K562 (cell line): ENCODE measurements at regions not wholly inside any gene's neighbourhood (a gene's known extent, or its start where the extent isn't known, plus 50 kb on each side); places are given as distances from the start of the nearest gene placed in this dataset.

ENCODE experiments used
- ATAC-seq: fragments of 200-7000 bp; cut with Tn5 transposase; 3 replicates; pipeline ENCODE4 v1.9.1; 2020; ENCODE audit warnings: moderate library complexity
- BruUV-seq: library from RNA; stranded (reverse); fragments of 400-500 nt; replicated peaks from 2 replicates; lab custom pipeline; 2021; lab: Mats Ljungman, UMichigan
- CTCF ChIA-PET: fragments of 300-600 bp; formaldehyde crosslinking; extraction: SDS; loops from one replicate; lab custom pipeline; 2021; ENCODE audit warnings: low intra/inter-chr PET ratio; lab: Yijun Ruan, JAX
- POLR2A ChIA-PET: fragments of 300-600, 350-650 bp; sonication (Branson Sonifier 250); formaldehyde crosslinking; extraction: SDS; loops from one replicate; lab custom pipeline; 2021; ENCODE audit warnings: antibody characterized with exemption, inconsistent platforms; lab: Yijun Ruan, JAX
- DNase-seq, 4 experiments: peaks; one replicate each; pipeline versions ENCODE4 v3.0.0 to v3.0.0-alpha.2; 2011 to 2018; ENCODE audit warnings: low spot score in 3 of 4, mixed read lengths in 3 of 4; ENCODE audit errors: extremely low read depth in 1 of 4
- FAIRE-seq: peaks from 2 replicates; lab custom pipeline; 2011; peaks lifted over from hg19 to GRCh38; lab: Jason Lieb, UNC
- H2AFZ ChIP-seq: 2 replicates; pipeline ENCODE4 v1.6.0; 2011; ENCODE audit warnings: low read depth, low read length, control low read depth, inconsistent platforms
- H3K27ac ChIP-seq: fragments of 200-600 bp; 3 replicates; pipeline ENCODE4 v1.8.0; 2011; ENCODE audit warnings: low read depth, mild to moderate bottlenecking, control low read depth, inconsistent platforms, low read length, moderate library complexity, mixed read lengths; ENCODE audit errors: extremely low read depth
- H3K27me3 ChIP-seq, 2 experiments: fragments of 300-600 bp in 1 of 2; 2 replicates in 1 of 2; 3 replicates in 1 of 2; pipeline versions ENCODE4 v1.6.0 to v1.8.0; 2011; ENCODE audit warnings: inconsistent platforms in 2 of 2, low read length in 2 of 2, mild to moderate bottlenecking in 1 of 2, mixed read lengths in 1 of 2, moderate library complexity in 1 of 2; ENCODE audit not compliant: control insufficient read depth in 2 of 2, insufficient read depth in 2 of 2
- H3K36me3 ChIP-seq: fragments of 300-600 bp; 3 replicates; pipeline ENCODE4 v1.8.0; 2011; ENCODE audit warnings: mild to moderate bottlenecking, low read length, inconsistent platforms; ENCODE audit not compliant: control insufficient read depth, insufficient read depth
- H3K4me1 ChIP-seq, 2 experiments: fragments of 200-600 bp in 1 of 2; replicated peaks in 1 of 2; 2 replicates in 1 of 2; 3 replicates in 1 of 2; pipeline versions ENCODE4 v1.5.1 to v1.8.0; 2011; ENCODE audit warnings: inconsistent platforms in 2 of 2, low read length in 2 of 2, mild to moderate bottlenecking in 1 of 2, mixed read lengths in 1 of 2, moderate library complexity in 1 of 2; ENCODE audit not compliant: control insufficient read depth in 2 of 2, insufficient read depth in 2 of 2
- H3K4me2 ChIP-seq: 2 replicates; pipeline ENCODE4 v1.6.1; 2011; ENCODE audit warnings: low read length, control low read depth, inconsistent platforms, mixed read lengths; ENCODE audit not compliant: insufficient read depth
- H3K4me3 ChIP-seq: fragments of 200-600 bp; sonication (generic), shearing (Covaris generic); 2 replicates; pipeline ENCODE4 v1.5.1; 2016; ENCODE audit warnings: control low read depth, inconsistent platforms
- H3K79me2 ChIP-seq: fragments of 200-600 bp; 3 replicates; pipeline ENCODE4 v1.8.0; 2011; ENCODE audit warnings: low read length, inconsistent platforms; ENCODE audit not compliant: control insufficient read depth, insufficient read depth
- H3K9ac ChIP-seq, 2 experiments: 2 replicates each; pipeline versions ENCODE4 v1.6.0 to v1.6.1; 2011; ENCODE audit warnings: low read depth in 2 of 2, low read length in 2 of 2, control low read depth in 1 of 2, inconsistent platforms in 1 of 2, mild to moderate bottlenecking in 1 of 2, mixed read lengths in 1 of 2; ENCODE audit not compliant: insufficient read depth in 1 of 2
- H3K9me1 ChIP-seq: one replicate; pipeline ENCODE4 v1.6.0; 2011; ENCODE audit warnings: inconsistent platforms, mild to moderate bottlenecking, low read length, moderate library complexity; ENCODE audit not compliant: control insufficient read depth, insufficient read depth
- H3K9me3 ChIP-seq: replicated peaks from 2 replicates; pipeline ENCODE4 v1.5.1; 2011; ENCODE audit warnings: low read depth, low read length, inconsistent platforms; ENCODE audit not compliant: control insufficient read depth, insufficient read depth
- H4K20me1 ChIP-seq: replicated peaks from 2 replicates; pipeline ENCODE4 v1.6.1; 2011; ENCODE audit warnings: low read length, inconsistent platforms, mixed read lengths; ENCODE audit not compliant: control insufficient read depth, insufficient read depth
- ARID2 ChIP-seq: fragments of 450-650 bp; IDR thresholded peaks from 2 replicates; pipeline ENCODE4 v1.6.1; 2017; ENCODE audit warnings: antibody characterized with exemption, mild to moderate bottlenecking
- LARP7 ChIP-seq: fragments of 450-650 bp; IDR thresholded peaks from 2 replicates; pipeline ENCODE4 v1.6.1; 2016
- MED1 ChIP-seq: sonication (generic); formaldehyde crosslinking; IDR thresholded peaks from 2 replicates; pipeline ENCODE4 v1.8.1; 2023; ENCODE audit warnings: missing genetic modification reagents, borderline replicate concordance
- PRMT5 ChIP-seq: sonication (generic); formaldehyde crosslinking; IDR thresholded peaks from 2 replicates; pipeline ENCODE4 v1.5.0; 2020; ENCODE audit warnings: missing genetic modification reagents
- SNRNP70 ChIP-seq: fragments of 200-400 bp; formaldehyde crosslinking; optimal IDR thresholded peaks from 2 replicates; pipeline ENCODE3; 2017; ENCODE audit warnings: low read depth, low read length
- THRAP3 ChIP-seq: fragments of 450-650 bp; IDR thresholded peaks from 2 replicates; pipeline ENCODE4 v1.6.1; 2016; ENCODE audit warnings: mild to moderate bottlenecking, inconsistent platforms, borderline replicate concordance
- ZBTB43 ChIP-seq: sonication (generic); formaldehyde crosslinking; IDR thresholded peaks from 2 replicates; pipeline ENCODE4 v1.8.0; 2023; ENCODE audit warnings: mild to moderate bottlenecking, missing genetic modification reagents
- ZNF699 ChIP-seq: fragments of 250-450 bp; sonication (Bioruptor Pico); IDR thresholded peaks from 2 replicates; pipeline ENCODE4 v1.8.0; 2021; ENCODE audit warnings: mild to moderate bottlenecking, moderate library complexity; ENCODE audit not compliant: insufficient replicate concordance
- ZNF785 ChIP-seq: fragments of 250-450 bp; sonication (Bioruptor Pico); IDR thresholded peaks from 2 replicates; pipeline ENCODE4 v1.4.0; 2020; ENCODE audit warnings: mild to moderate bottlenecking
- WGBS: fragments of 100-300 bp; shearing (Covaris generic); methylation state at CpG from one replicate; pipeline ENCODE4 v1.1.6; 2016; ENCODE audit warnings: low coverage, mixed read lengths; ENCODE audit not compliant: insufficient coverage; ENCODE audit errors: missing lambda C conversion rate; 5-methylcytosine and 5-hydroxymethylcytosine counted together
- in situ Hi-C: fragments of 300-500 bp; cut with MboI; formaldehyde crosslinking; loops from 4 replicates; pipeline ENCODE4 v1.15.0; 2018; ENCODE audit warnings: inconsistent platforms, mixed read lengths
- intact Hi-C: fragments of 100-400 bp; cut with micrococcal nuclease; formaldehyde crosslinking; loops from 2 replicates; pipeline ENCODE4 v1.14.2; 2022
- TF ChIP-seq, protein P1 (sequence below), 2 experiments: fragments of 250-450 bp in 1 of 2; fragments of 450-650 bp in 1 of 2; sonication (Bioruptor Pico) in 1 of 2; IDR thresholded peaks; 2 replicates each; pipeline versions ENCODE4 v1.6.1 to v1.8.0; 2016 to 2021; ENCODE audit warnings: mild to moderate bottlenecking in 2 of 2, moderate library complexity in 2 of 2, missing compliant biosample characterization in 1 of 2, missing genetic modification characterization in 1 of 2

DNA sequence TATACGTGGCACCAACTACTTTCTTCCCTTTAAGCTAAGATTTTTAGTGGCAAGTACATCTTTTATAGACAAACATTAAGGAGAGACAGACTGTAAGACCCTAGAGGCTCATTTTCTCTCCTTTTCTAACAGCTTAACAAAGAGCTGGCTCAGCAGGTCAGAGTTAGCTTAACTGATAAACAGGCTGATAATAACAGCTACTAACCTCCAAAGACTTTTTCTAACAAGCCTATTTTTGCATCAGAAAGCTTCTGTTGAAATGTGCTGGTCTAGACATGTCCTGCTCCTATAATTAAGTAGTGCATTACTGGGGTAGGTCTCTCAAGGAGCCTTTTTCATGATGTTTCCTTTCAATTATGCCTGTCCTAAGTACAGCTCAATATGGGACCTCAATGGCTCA lies 238.2 kb upstream of the FAM3C start:
- H3K4me3 ChIP-seq, result no peak overlapping the region
- WGBS, result 0% methylated on average over 1 of the region's 1 CpG
- no peaks in the 10 kb centered on the region for H3K9me1 ChIP-seq
- BruUV-seq, result no TSS peak
- ChIA-PET POLR2A (no interaction called here), CTCF (no interaction called here)
- DNase-seq (no peak), ATAC-seq (no peak), FAIRE-seq (no peak)
- no peaks in the 10 kb centered on the region for H3K4me1 ChIP-seq
- no peaks in the 10 kb centered on the region for H3K79me2 ChIP-seq
- H4K20me1 ChIP-seq, result no peaks in the 10 kb centered on the region
- in situ Hi-C loops (no loop called here), intact Hi-C loops (no loop called here)
- TF ChIP-seq PRMT5 (CRISPR knock-in tag) (no peak), ZNF699 (CRISPR knock-in tag) (no peak)
- no peak overlapping the region for H2AFZ ChIP-seq
- H3K4me2 ChIP-seq, result no peak overlapping the region
- no peaks in the 10 kb centered on the region for H3K9me3 ChIP-seq
- no peaks in the 10 kb centered on the region for H3K27me3 ChIP-seq
- H3K27ac ChIP-seq, result no peak overlapping the region
- H3K36me3 ChIP-seq, result no peaks in the 10 kb centered on the region
- H3K9ac ChIP-seq, result no peak overlapping the region

GRCh38 chr7:121633186-121633585 lies 237.1 kb upstream of the FAM3C start:
- no peak overlapping the region for H2AFZ ChIP-seq
- H3K9ac ChIP-seq, result no peak overlapping the region
- no peaks in the 10 kb centered on the region for H3K4me1 ChIP-seq
- H3K4me3 ChIP-seq, result no peak overlapping the region
- no peak for DNase-seq
- CTCF ChIA-PET, result no interaction called here
- H4K20me1 ChIP-seq, result no peaks in the 10 kb centered on the region
- no peak for ATAC-seq
- POLR2A ChIA-PET, result no interaction called here
- no peaks in the 10 kb centered on the region for H3K9me1 ChIP-seq
- in situ Hi-C loops, result no loop called here
- no peaks in the 10 kb centered on the region for H3K9me3 ChIP-seq
- intact Hi-C loops, result no loop called here
- FAIRE-seq, result no peak
- WGBS, result 6% methylated on average over 3 of the region's 3 CpGs
- no peaks in the 10 kb centered on the region for H3K36me3 ChIP-seq
- BruUV-seq, result no TSS peak
- H3K79me2 ChIP-seq, result no peaks in the 10 kb centered on the region
- H3K27me3 ChIP-seq, result no peaks in the 10 kb centered on the region
- no peak for TF ChIP-seq LARP7
- no peak for TF ChIP-seq ZNF785
- no peak for TF ChIP-seq SNRNP70
- TF ChIP-seq MED1 (CRISPR knock-in tag), result no peak
- TF ChIP-seq, protein P1, sequence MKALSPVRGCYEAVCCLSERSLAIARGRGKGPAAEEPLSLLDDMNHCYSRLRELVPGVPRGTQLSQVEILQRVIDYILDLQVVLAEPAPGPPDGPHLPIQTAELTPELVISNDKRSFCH (CRISPR knock-in tag; IDR thresholded peaks at IDR 0.05), result no peak
- TF ChIP-seq, protein P1 (tag; IDR thresholded peaks at IDR 0.05), result no peak
- no peak for TF ChIP-seq ARID2
- no peak for TF ChIP-seq ZBTB43 (CRISPR knock-in tag)
- no peak for TF ChIP-seq THRAP3
- no peak overlapping the region for H3K4me2 ChIP-seq
- H3K27ac ChIP-seq, result no peak overlapping the region
